HG03439 (cell line): ENCODE measurements at regions not wholly inside any gene's neighbourhood (a gene's known extent, or its start where the extent isn't known, plus 50 kb on each side); places are given as distances from the start of the nearest gene placed in this dataset.
"Not testable (repeated sequence)": the region's sequence is repeated elsewhere in the genome, so short reads cannot be mapped to it uniquely, and the experiment has no call there.

Experiments
- ATAC-seq: cut with Tn5 transposase; IDR thresholded peaks from one replicate; pipeline ENCODE4 v1.9.1; 2021; ENCODE audit warnings: mild to moderate bottlenecking, moderate library complexity; ENCODE audit not compliant: unreplicated experiment

DNA sequence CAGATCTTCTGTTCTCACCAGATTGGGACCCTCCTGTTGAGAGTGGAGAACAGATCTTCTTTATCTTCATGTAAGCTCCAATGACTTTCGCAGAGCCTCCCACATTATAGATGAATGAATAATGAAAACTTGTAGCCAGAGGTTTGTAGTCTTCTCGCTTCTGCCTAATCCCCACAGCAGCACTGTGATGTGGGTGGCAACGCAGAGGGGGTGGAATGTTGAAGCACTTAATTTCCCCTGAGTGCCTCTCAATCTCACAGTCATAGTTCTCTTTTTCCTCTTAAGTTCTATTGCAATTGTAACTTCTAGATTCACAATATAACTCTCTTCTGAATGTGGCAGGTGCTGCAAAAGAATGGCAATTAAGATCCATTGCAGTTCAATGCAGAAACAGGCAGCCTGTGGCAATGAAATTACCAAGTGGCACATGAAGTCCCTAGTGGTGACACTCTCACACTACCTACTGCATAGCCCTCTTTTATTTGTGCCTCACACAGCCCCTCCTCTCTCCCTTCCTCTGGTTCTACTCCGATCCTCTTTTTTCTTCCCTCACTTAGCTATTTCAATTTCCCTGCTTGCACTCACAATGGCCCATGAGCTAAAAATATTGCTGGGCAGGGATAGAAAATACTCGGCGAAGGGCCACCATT is 281.9 kb downstream of the UBE3D start:
- ATAC-seq = no peak

- ATAC-seq = no peak
These were observed 280.4 kb downstream of the UBE3D start for GRCh38 chr6:82785206-82785605.

DNA sequence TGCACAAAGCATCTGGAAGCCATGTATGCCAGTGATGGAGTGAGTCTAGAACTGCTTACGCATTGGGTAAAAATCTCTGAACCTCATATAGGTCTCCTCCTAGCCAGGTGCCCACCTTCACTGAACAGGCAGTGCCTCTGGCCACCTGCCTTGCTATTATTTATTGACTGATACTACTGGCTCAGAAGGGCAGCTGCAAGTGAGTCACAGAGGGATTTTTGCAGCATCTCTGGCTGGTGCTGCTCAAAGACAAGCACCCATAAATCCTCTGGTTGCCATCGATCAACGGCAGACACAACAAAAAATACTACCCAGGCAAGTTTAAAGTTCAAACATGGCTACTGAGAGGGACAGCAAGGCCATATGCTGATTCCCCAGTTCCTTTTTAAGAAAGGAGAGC is 279.4 kb downstream of the UBE3D start:
- no peak for ATAC-seq

DNA sequence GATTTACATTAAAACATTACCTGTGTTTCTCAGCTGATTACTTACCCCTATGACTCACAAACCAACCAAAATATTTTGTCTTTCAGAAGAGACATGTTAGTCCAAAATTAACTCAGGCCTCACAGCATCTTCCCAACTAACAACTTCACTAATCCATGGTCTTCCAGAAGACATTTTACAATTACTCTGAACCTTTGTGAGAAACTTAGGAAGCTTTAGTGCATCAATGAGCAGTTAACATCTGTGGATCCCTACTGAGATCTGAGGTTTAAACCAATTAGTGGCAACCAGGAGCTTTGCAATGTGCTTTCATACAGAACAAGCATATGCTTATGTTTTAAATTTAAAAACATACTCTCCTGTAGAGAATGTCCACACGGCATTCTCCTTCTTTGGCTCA is 269.7 kb downstream of the UBE3D start:
- no peak for ATAC-seq

DNA sequence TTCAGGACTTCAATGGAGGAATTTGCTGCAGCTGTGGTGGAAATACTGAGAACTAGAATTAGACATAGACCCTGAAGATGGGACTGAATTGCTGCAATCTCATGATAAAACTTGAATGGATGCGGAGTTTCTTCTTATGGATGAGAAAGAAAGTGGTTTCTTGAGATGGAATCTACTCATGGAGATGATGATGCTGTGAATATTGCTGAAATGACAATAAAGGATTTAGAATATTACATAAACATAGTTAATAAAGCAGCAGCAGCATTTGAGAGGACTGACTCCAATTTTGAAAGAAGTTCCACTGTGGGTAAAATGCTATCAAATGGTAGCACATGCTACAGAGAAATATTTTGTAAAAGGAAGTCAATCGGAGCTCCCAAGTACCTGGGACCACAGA is 264.6 kb downstream of the UBE3D start:
- ATAC-seq = no peak

DNA sequence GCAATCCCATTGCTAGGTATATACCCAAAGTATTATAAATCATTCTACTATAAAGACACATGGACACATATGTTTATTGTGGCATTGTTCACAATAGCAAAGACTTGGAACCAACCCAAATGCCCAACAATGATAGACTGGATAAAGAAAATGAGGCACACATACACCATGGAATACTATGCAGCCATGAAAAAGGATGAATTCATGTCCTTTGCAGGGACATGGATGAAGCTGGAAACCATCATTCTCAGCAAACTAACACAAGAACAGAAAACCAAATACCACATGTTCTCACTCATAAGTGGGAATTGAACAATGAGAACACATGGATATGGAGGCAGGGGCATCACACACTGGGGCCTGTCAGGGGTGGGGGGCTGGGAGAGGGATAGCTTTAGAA is 249.4 kb downstream of the UBE3D start:
- ATAC-seq = not testable (repeated sequence)

DNA sequence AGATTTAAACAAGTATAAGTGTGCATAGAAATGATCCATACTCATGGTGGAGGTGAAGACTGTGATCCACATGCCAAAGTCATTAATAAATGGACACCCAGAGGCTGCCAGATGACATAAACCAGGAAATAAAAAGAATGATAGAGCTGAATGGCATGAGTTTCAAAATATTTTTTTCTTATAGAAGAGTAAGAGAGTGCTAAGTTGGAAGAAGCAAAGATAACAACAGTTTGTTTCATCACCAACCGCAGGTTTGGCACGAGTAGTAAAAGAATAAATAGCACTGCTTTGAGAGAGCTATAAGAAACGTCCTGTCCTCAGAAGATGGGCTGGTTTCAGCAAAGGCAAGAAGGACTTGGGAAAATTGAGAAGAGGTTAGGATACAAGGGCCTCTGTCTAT is 246.9 kb downstream of the UBE3D start:
- no peak for ATAC-seq

GRCh38 chr6:82823361-82823760 is 242.3 kb downstream of the UBE3D start:
- no peak for ATAC-seq

- ATAC-seq = no peak
These were observed 232.8 kb downstream of the UBE3D start for GRCh38 chr6:82832811-82833210.

- ATAC-seq = no peak
These were observed 232.2 kb downstream of the UBE3D start for GRCh38 chr6:82833481-82833880.

DNA sequence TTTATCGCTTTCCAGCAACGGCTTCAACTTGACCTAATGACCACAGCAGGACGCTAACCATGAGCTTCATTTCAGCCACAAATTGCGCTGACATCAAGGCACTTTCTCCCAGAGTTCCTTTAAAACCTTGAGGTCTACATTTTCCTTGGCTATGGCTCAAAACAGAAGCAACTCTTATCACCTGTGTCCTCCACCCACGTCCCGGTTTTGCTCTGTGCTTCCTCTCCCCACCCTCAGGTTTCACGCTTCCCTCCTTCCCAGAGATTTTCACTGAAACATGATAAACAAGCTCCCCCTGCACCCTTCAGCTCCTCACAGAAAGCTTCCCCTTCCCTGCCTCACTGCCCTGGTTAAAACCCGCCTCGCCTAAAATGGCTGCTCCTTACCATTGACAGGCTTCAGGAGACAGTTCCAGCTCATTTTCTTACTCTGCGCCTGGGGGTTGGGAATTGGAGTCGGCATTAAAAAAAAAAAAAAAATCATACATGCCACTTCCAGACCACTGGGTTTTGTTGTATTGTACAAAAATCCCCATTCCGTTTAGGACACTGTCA is 229.5 kb downstream of the UBE3D start:
- no peak for ATAC-seq

DNA sequence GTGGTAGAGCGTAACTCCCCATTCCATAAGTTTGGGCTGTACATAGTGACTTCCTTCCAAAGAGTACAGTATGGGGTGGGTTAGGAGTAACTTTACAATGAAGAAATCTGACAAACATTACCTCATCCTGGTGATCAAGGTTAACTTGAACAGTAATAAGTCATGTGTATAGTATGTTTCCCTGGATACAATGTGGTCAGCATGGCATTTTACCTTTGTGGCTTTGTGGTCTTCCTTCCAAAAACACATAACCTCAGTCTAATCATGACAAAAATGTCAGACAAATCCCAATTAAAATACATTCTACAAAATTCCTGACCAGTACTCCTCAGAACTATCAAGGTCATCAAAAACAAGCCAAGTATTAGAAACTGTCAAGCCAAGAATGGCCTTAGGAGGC is 225.1 kb downstream of the UBE3D start:
- ATAC-seq = no peak

DNA sequence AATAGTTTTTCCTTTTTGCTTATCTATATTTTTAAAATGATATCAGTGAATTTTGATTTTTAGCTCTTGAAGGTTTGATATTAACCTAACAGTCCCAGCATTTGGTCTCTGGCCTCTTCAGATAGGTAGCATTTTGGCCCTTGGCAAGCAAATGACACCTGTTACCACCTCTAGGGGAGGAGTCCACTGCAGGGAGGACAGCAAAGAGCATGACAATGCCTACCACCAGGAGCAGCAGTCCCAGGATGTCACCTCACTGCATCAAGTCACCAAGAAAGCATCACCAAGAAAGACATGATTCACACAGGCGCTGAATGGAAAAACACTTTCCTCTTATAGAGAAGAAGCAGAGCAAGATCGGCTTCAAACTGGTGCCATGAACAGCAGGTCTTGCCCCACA is 224.3 kb downstream of the UBE3D start:
- no peak for ATAC-seq
